ENCODE measurements at regions not wholly inside any gene's neighbourhood (a gene's known extent, or its start where the extent isn't known, plus 50 kb on each side); places are given as distances from the start of the nearest gene placed in this dataset.
"Not testable (repeated sequence)": the region's sequence is repeated elsewhere in the genome, so short reads cannot be mapped to it uniquely, and the experiment has no call there.

DNA sequence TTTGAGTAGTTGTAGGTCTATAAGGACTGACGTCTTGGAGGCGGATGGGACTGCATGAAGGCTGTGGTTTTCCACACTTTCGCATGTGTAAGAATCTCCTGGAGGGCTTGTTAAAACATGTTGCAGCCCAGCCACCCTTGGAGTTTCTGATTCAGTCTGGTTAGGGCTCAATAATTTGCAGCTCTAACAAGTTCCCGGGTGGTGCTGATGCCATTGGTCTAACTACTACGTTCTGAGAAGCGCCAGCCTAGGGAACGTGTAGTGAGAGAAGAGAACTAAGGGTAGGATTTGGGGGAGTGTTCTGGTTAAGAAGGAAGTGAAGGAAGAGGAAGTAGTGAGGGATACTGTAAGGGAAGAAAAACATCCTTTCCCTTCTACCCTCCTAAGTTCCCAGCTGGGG lies 138.9 kb downstream of the LARP7 start:
- DNase-seq (ENCODE audit: low spot score), result no peak

DNA sequence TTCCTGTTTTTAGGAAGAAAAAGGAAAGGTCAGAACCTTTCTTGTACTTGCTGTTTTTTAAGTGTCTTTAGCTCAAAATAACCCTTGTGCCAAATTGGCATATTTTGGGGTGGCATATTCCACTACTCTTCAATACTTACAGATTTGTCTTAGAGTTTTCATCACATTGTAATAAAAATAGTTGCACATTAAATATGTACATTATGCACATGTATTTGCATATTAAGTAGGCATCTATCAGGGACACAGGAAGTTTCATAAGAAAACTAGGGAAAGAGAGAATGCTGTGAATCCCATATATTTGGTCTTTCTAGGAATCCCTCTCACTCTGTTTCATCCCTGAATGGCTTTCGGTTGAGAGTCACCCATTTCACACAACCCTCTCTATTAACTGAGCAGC lies 139.6 kb downstream of the LARP7 start:
- no peak for DNase-seq (ENCODE audit: low spot score)

- DNase-seq (ENCODE audit: low spot score), result no peak
These were observed 141.6 kb downstream of the LARP7 start for GRCh38 chr4:112778520-112778919.

GRCh38 chr4:112793033-112793432 lies 156.1 kb downstream of the LARP7 start:
- DNase-seq (ENCODE audit: low spot score), result no peak

DNA sequence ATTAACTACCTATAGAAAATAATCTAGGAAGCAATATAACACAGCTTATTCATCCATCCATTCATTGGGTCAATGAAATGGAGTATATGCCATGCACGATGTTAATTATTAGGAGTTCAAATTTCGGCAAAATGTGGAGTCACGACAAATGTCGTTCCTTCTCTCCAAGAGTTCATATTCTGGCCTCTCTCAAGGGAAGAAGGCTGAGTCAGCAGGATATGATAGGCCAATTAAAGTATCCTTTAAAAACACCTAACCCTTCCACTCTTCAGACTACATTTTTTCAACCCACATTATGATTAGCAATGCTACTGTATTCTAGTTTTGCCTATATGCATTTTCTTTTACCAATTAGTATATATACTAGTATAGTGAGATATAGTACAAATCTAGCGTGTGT lies 163.1 kb downstream of the LARP7 start:
- no peak for DNase-seq (ENCODE audit: low spot score)

DNA sequence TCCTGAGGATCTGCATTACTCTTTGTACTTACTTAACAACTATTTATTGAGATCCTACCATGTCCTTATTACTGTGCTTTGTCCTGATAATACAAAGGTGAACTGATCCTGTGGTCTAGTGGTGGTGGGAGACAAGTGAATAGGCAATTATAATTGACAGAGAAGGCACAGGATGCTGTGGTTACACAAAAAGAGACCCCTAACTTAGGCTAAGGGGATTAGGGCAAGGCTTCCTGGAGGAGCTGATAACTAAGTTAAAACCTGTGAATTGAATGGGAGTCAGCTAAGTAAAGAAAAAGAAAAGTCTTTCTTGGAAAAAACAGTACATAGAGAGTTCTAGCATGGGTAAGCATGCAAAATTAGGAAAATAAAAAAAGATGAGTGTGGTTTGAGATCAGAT lies 164.4 kb downstream of the LARP7 start:
- DNase-seq (ENCODE audit: low spot score), result no peak

GRCh38 chr4:112802780-112803179 lies 165.8 kb downstream of the LARP7 start:
- DNase-seq (ENCODE audit: low spot score), result no peak

DNA sequence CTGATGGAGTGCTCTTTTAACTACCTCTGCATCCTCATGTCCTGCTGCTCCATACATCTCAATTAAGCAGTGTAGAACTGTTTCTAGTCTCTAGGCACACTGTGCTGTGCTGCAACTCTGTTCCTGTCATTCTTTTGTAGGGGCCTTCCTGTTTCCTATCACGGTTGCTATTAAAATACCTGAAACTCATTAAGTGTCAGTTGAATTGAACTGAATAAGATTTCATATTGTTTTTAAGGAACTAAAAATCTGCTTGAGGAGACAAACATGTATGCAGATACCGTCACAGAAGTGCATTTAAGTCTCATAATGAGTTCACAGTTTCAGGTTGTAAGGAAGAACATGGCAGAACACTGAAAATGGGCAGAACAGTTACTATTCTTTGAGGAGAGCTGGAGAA lies 170.1 kb downstream of the LARP7 start:
- no peak for DNase-seq (ENCODE audit: low spot score)

DNA sequence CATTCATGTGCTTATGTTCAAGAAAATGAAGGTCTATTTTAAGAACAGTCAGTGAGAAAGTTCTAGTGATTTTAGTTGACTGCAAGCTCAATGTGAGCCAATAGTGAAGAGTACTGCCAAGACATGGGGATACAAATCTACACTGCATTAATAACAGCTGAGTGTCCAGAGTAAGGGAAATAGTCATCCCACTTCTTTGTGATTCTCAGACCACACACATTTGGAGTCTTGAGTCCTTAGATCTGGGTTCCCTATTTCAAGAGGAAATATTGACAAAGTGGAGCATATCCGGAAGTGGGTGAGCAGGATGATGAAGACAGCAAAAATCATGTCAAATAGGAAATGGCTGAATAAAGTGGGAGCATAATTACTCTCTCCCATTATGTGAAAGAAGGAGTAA lies 171.1 kb downstream of the LARP7 start:
- DNase-seq (ENCODE audit: low spot score), result no peak

DNA sequence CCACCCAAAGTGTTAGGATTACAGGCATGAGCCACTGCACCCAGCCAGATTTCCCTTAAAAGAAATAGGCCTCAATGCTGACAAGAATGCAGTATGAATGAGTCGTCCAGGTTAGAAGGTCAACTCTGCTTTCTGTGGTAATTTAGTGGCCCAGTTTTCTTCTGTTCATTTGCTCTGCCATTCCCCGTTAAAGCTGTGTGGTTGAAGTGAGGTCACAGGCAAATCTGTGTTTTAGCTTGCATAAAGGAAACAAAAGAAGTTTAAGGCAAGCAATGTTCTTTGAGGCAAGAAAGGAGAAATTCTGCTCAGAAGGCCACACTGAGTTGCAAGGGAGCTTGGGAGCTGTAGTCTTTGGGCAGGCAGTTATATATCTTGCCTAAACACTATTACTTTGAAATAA lies 176.8 kb downstream of the LARP7 start:
- DNase-seq (ENCODE audit: low spot score), result no peak

DNA sequence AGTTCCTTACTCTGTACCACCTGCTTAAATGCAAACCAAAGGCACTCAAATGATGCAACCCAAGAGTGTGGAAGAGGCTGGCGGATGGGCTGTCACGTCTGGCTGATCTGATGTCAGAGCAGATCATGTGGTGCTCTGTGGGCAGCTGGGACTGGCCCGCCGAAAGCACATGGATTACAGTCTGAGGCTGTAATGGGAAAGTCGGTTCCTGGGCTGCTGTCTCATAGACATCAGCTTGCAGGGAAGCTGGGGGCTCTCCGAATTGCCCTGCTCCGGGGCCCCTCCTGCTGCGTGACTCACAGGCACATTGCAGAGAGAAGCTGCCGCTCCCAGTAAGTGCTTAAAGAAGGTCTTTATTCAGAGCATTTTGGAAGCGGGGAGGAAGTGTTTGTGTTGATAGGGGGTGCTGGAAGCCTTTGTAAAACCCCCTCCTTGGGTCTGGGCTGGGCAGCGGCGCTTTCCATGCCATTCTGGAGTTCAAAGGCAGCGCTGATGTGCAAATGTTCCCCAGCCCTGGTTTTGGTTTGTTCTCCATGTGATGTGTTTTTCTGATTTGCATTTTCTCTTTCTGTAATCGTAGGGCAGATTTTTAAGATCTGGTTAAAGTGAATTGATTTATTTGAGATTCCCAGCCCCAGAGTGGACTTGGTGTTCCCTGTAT lies 181.1 kb downstream of the LARP7 start:
- DNase-seq (ENCODE audit: low spot score), result no peak

DNA sequence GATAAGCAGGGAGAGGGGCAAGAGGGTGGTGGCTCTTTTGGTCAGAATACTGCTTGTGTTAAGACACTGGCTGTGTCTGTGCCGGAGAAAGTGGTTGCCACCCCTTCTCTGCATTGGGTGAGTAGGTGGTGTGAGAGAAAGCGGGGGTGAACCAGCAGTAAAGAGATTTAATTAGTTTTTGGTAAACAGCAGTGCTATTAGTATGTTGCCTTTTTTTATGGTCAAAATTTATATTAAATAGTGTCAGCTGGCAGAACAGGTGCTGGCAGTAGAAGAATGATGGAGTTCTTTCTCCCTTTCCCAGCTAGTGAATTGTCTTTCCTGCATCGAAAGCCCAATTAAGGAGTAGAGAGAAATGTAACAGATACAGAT lies 181.6 kb downstream of the LARP7 start:
- no peak for DNase-seq (ENCODE audit: low spot score)

DNA sequence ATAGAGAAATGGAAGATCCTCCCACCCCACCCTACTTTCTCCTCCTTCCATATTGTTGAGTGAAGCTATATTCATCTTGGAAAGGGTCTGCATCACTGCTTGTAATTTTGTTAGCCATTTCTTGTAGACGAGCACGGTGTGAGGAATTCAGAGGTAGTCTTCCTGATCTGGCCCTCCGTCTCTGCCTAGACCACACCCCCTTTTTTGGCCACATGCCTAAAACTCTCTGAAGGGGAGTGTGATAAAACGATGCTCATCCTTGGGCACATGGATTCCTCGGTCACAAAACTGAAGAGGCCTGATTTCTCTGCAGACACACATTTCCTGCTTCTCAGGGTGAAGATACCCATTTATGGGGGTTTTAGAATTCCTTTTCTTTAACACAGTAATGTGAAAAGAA lies 182.8 kb downstream of the LARP7 start:
- no peak for DNase-seq (ENCODE audit: low spot score)

GRCh38 chr4:112823156-112823555 lies 186.2 kb downstream of the LARP7 start:
- no peak for DNase-seq (ENCODE audit: low spot score)

GRCh38 chr4:112823606-112824005 lies 186.7 kb downstream of the LARP7 start:
- DNase-seq (ENCODE audit: low spot score), result no peak

- DNase-seq (ENCODE audit: low spot score), result no peak
These were observed 193.9 kb downstream of the LARP7 start for GRCh38 chr4:112830753-112831386.

DNA sequence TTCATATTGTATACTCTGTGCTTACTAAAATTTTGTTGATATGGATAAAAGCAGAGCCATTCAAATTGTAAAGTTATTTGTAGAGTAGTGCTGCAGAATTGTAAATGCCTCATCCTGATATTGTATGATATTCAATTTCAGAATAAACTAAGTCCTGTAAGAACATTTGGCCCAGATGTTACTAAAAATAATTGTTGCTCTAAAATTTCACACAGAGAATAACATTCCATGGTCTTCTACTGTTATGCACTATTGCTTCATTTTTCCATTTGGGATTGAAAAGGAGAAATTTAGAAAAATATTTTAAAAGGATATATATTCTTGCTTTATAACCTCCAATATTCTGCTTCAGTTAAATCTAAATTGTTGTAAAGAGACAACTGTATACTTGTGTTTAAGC lies 195.6 kb downstream of the LARP7 start:
- no peak for DNase-seq (ENCODE audit: low spot score)

- DNase-seq (ENCODE audit: low spot score), result no peak
These were observed 200.0 kb downstream of the LARP7 start for GRCh38 chr4:112836895-112837294.

- DNase-seq (ENCODE audit: low spot score), result not testable (repeated sequence)
These were observed 201.1 kb downstream of the LARP7 start for GRCh38 chr4:112838015-112838414.

DNA sequence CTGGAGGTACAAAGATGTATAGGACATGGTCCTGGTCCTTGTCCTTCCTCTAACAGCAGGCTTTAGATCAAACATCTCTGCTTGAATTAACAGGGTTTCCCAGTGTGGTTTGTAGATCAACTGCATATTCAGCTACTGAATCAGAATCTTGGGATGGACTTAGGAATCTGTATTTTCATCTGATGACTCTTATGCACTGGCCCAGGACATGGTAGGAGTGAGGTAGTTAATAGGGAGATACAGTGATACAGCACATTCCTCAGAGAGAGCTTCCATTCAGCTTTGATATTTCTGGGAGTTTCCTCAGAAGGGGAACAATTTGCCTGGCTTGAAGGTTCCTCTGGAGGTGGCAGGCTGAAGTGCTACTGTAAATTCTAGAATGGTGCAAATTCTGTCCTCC lies 203.1 kb downstream of the LARP7 start:
- DNase-seq (ENCODE audit: low spot score), result no peak

GRCh38 chr4:112840619-112841018 lies 203.7 kb downstream of the LARP7 start:
- no peak for DNase-seq (ENCODE audit: low spot score)

DNA sequence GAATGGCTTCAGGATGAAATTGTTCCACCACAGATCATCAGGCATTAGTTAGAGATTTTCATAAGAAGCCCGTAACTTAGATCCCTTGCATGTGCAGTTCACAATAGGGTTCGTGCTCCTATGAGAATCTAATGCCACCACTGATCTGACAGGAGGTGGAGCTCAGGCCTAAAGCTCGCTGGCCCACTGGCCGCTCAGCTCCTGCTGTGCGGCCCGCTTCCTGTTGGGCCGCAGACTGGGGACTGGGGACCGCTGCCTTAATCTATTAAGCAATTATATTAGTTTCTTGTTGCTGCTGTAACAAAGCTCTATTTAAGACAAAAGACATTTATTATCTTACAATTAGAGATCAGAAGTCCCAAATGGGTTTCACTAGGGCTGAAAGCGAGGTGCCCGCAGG lies 205.6 kb downstream of the LARP7 start:
- DNase-seq (ENCODE audit: low spot score), result no peak

DNA sequence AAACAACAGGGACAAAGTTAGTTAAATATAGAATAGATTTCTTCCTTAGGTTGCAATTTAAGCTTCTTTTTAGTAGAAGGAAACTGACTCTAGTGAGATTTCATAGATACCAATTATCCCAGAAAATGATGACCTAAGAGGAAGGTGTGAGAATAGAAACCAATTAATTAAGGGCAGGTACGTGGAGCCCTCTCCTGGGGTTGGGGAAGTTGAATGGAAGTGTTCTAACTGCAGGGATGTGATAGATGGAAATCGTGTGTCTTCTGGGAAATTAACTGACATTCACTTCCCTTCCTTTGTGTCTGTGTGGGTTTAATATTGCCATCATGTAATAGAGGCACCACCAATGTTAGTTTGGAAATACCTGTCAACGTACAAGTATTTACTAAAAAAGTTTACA lies 204.1 kb upstream of the ANK2 start:
- DNase-seq (ENCODE audit: low spot score), result no peak

DNA sequence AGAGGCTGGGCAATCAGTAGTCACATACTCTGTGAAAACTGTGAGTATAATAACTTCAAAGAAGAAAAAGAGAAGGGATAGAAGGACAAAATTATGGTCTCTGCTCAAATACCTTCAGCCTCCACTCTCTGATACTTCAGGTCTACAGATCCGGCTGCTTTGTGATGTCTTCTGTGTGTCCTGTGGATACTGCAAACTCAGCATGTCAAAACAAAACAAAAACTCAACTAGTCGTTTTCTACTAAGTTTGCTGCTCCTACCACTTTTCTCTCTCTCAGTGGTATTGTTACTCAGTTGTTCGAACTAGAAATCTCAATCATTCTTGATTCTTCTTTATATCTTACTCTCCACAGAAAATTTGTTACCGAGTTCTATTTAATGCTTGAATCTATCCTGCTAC lies 202.4 kb upstream of the ANK2 start:
- no peak for DNase-seq (ENCODE audit: low spot score)

All from hematopoietic multipotent progenitor cell treated with erythropoietin and hydrocortisone succinate and interleukin-3 and kit ligand, for 17 days (in vitro differentiated cells).